ENCODE measurements at regions not wholly inside any gene's neighbourhood (a gene's known extent, or its start where the extent isn't known, plus 50 kb on each side); places are given as distances from the start of the nearest gene placed in this dataset.

GRCh38 chr14:53286301-53286700, 133.2 kb upstream of the DDHD1 start:
- Histone ChIP-seq H3K27me3 (ENCODE audit: insufficient read depth, low read length, poor library complexity) (no peaks in the 10 kb centered on the region), H2BK5ac (ENCODE audit: low read length) (no peak overlapping the region), H3K4me2 (ENCODE audit: low read length) (no peak overlapping the region), H3K4me3 (ENCODE audit: low read length) (no peak overlapping the region), H3K18ac (ENCODE audit: low read length) (no peak overlapping the region), H4K5ac (ENCODE audit: low read length) (no peak overlapping the region), H2AK5ac (ENCODE audit: low read length) (no peak overlapping the region), H3K27ac (ENCODE audit: low read depth, low read length) (no peak overlapping the region), H3K79me2 (ENCODE audit: control insufficient read depth, insufficient read depth, low read length) (no peaks in the 10 kb centered on the region), H3K9ac (ENCODE audit: low read length) (no peak overlapping the region), H3K36me3 (ENCODE audit: control insufficient read depth, insufficient read depth, low read length) (no peaks in the 10 kb centered on the region), H3K23ac (ENCODE audit: low read length) (no peak overlapping the region), H2BK15ac (replicated peaks; ENCODE audit: low read depth) (no peak overlapping the region), H2BK120ac (ENCODE audit: low read depth, low read length) (no peak overlapping the region), H3K4ac (ENCODE audit: low read depth, low read length) (no peak overlapping the region), H3K4me1 (ENCODE audit: control insufficient read depth, low read depth, low read length) (no peaks in the 10 kb centered on the region), H4K8ac (ENCODE audit: low read depth, low read length) (no peak overlapping the region), H3K79me1 (ENCODE audit: low read length) (no peaks in the 10 kb centered on the region), H3K56ac (ENCODE audit: low read length) (no peak overlapping the region)
- no peak for DNase-seq

DNA sequence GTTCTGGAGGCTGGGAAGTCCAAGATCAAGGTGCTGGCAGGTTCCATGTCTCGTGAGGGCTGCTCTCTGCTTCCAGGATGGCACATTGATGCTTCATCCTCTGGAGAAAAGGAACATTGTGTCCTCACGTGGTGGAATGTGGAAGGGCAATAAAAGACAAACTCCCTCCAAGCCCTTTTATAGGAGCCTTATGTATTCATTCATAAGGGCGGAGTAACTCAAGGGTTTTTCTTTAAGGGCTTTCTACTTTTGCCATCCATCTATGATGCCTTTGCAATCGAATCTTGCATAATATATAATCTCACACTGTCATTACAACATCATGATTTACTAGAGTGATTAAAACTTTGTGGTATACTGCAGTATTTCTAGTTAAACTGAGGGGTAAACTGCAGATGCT, 132.7 kb upstream of the DDHD1 start:
- WGBS (ENCODE audit: extremely low coverage, insufficient coverage, low lambda C conversion rate), result no CpG with 5 or more reads among the region's 4 CpGs
- Histone ChIP-seq H3K4me1 (ENCODE audit: control insufficient read depth, low read depth, low read length) (no peaks in the 10 kb centered on the region), H3K4ac (ENCODE audit: low read depth, low read length) (no peak overlapping the region), H3K79me1 (ENCODE audit: low read length) (no peaks in the 10 kb centered on the region), H3K56ac (ENCODE audit: low read length) (no peak overlapping the region), H4K5ac (ENCODE audit: low read length) (no peak overlapping the region), H3K9ac (ENCODE audit: low read length) (no peak overlapping the region), H3K4me2 (ENCODE audit: low read length) (no peak overlapping the region), H3K4me3 (ENCODE audit: low read length) (no peak overlapping the region), H3K27ac (ENCODE audit: low read depth, low read length) (no peak overlapping the region), H2BK15ac (replicated peaks; ENCODE audit: low read depth) (no peak overlapping the region), H3K79me2 (ENCODE audit: control insufficient read depth, insufficient read depth, low read length) (no peaks in the 10 kb centered on the region), H2BK120ac (ENCODE audit: low read depth, low read length) (no peak overlapping the region), H4K8ac (ENCODE audit: low read depth, low read length) (no peak overlapping the region), H2AK5ac (ENCODE audit: low read length) (no peak overlapping the region), H3K36me3 (ENCODE audit: control insufficient read depth, insufficient read depth, low read length) (no peaks in the 10 kb centered on the region), H3K18ac (ENCODE audit: low read length) (no peak overlapping the region), H3K27me3 (ENCODE audit: insufficient read depth, low read length, poor library complexity) (no peaks in the 10 kb centered on the region), H3K23ac (ENCODE audit: low read length) (no peak overlapping the region), H2BK5ac (ENCODE audit: low read length) (no peak overlapping the region)
- no peak for DNase-seq

- H3K36me3 ChIP-seq (ENCODE audit: control insufficient read depth, insufficient read depth, low read length), result no peaks in the 10 kb centered on the region
- H3K4me1 ChIP-seq (ENCODE audit: control insufficient read depth, low read depth, low read length), result no peaks in the 10 kb centered on the region
- no peak overlapping the region for H3K4me3 ChIP-seq (ENCODE audit: low read length)
- H3K4me2 ChIP-seq (ENCODE audit: low read length), result no peak overlapping the region
- no peak overlapping the region for H3K9ac ChIP-seq (ENCODE audit: low read length)
- H2BK5ac ChIP-seq (ENCODE audit: low read length), result no peak overlapping the region
- no peak overlapping the region for H2BK15ac ChIP-seq (replicated peaks; ENCODE audit: low read depth)
- H3K79me2 ChIP-seq (ENCODE audit: control insufficient read depth, insufficient read depth, low read length), result no peaks in the 10 kb centered on the region
- H3K27ac ChIP-seq (ENCODE audit: low read depth, low read length), result no peak overlapping the region
- no peak overlapping the region for H4K8ac ChIP-seq (ENCODE audit: low read depth, low read length)
- no peaks in the 10 kb centered on the region for H3K27me3 ChIP-seq (ENCODE audit: insufficient read depth, low read length, poor library complexity)
- no peak overlapping the region for H3K18ac ChIP-seq (ENCODE audit: low read length)
- no peak overlapping the region for H4K5ac ChIP-seq (ENCODE audit: low read length)
- no peak overlapping the region for H2AK5ac ChIP-seq (ENCODE audit: low read length)
- H3K4ac ChIP-seq (ENCODE audit: low read depth, low read length), result no peak overlapping the region
- no peak overlapping the region for H3K56ac ChIP-seq (ENCODE audit: low read length)
- DNase-seq, result no peak
- no peaks in the 10 kb centered on the region for H3K79me1 ChIP-seq (ENCODE audit: low read length)
- H3K23ac ChIP-seq (ENCODE audit: low read length), result no peak overlapping the region
- no CpG with 5 or more reads among the region's 4 CpGs for WGBS (ENCODE audit: extremely low coverage, insufficient coverage, low lambda C conversion rate)
- H2BK120ac ChIP-seq (ENCODE audit: low read depth, low read length), result no peak overlapping the region
Measured at GRCh38 chr14:53285064-53285463, 131.9 kb upstream of the DDHD1 start.

DNA sequence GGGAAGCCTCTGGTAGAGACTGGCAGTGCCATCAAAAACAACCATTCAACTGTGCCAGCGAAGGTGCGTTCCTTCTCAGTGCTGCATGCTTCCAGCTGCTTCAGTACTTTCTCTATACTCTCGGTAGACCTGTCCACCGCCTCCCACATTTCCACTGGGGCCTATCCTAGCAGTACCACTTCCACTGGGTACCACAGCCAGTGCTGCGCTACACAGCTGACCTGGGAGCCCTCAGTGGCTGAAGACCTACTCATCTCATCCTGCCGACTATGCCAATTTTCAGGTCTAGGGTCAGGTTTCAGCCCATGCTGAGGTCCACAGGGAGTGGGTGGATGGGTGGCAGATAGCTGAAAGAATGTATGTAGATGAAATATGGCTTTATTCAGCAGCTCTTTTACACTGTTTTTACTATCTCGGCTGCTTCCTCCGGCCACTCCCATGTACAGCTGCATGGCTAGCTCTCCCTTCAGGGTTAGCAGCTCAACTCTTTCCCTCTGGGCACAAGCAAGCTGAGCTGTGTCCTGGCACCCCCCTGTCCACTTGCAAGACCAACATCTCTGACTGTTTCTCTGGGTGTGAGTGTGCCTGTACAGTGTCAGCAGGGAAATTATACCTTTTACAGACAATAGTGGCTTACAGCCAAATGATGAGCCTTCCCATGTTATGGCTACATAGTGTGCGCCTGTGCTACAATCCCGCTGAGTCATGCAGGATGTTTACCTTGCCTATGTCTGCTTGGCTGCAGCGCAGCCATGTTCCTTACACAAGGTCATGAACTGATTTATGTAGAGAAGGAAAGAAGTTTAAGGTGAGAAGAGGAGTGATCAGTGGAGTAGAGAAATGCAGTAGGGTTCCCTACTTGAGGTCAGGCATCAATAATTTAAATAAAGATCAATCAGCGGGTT, 125.7 kb upstream of the DDHD1 start:
- H3K4ac ChIP-seq (ENCODE audit: low read depth, low read length), result no peak overlapping the region
- WGBS (ENCODE audit: extremely low coverage, insufficient coverage, low lambda C conversion rate), result no CpG with 5 or more reads among the region's 12 CpGs
- no peak overlapping the region for H2BK15ac ChIP-seq (replicated peaks; ENCODE audit: low read depth)
- H3K27me3 ChIP-seq (ENCODE audit: insufficient read depth, low read length, poor library complexity), result no peaks in the 10 kb centered on the region
- H3K23ac ChIP-seq (ENCODE audit: low read length), result no peak overlapping the region
- H3K79me1 ChIP-seq (ENCODE audit: low read length), result no peaks in the 10 kb centered on the region
- no peaks in the 10 kb centered on the region for H3K79me2 ChIP-seq (ENCODE audit: control insufficient read depth, insufficient read depth, low read length)
- no peak overlapping the region for H3K4me3 ChIP-seq (ENCODE audit: low read length)
- H4K5ac ChIP-seq (ENCODE audit: low read length), result no peak overlapping the region
- peak; percentile 62 for DNase-seq
- no peaks in the 10 kb centered on the region for H3K36me3 ChIP-seq (ENCODE audit: control insufficient read depth, insufficient read depth, low read length)
- no peak overlapping the region for H2AK5ac ChIP-seq (ENCODE audit: low read length)
- no peaks in the 10 kb centered on the region for H3K4me1 ChIP-seq (ENCODE audit: control insufficient read depth, low read depth, low read length)
- no peak overlapping the region for H3K18ac ChIP-seq (ENCODE audit: low read length)
- no peak overlapping the region for H3K56ac ChIP-seq (ENCODE audit: low read length)
- H3K27ac ChIP-seq (ENCODE audit: low read depth, low read length), result no peak overlapping the region
- no peak overlapping the region for H3K9ac ChIP-seq (ENCODE audit: low read length)
- no peak overlapping the region for H4K8ac ChIP-seq (ENCODE audit: low read depth, low read length)
- H3K4me2 ChIP-seq (ENCODE audit: low read length), result no peak overlapping the region
- H2BK5ac ChIP-seq (ENCODE audit: low read length), result no peak overlapping the region
- no peak overlapping the region for H2BK120ac ChIP-seq (ENCODE audit: low read depth, low read length)

GRCh38 chr14:53273671-53274072, 120.5 kb upstream of the DDHD1 start:
- whole genome bisulfite sequencing (ENCODE audit: extremely low coverage, insufficient coverage, low lambda C conversion rate), result no CpG with 5 or more reads among the region's 6 CpGs
- no peak overlapping the region for H3K23ac ChIP-seq (ENCODE audit: low read length)
- H3K4me3 ChIP-seq (ENCODE audit: low read length), result no peak overlapping the region
- H3K79me2 ChIP-seq (ENCODE audit: control insufficient read depth, insufficient read depth, low read length), result no peaks in the 10 kb centered on the region
- H2BK5ac ChIP-seq (ENCODE audit: low read length), result no peak overlapping the region
- H2BK15ac ChIP-seq (replicated peaks; ENCODE audit: low read depth), result no peak overlapping the region
- H3K18ac ChIP-seq (ENCODE audit: low read length), result no peak overlapping the region
- no peaks in the 10 kb centered on the region for H3K79me1 ChIP-seq (ENCODE audit: low read length)
- H3K4me1 ChIP-seq (ENCODE audit: control insufficient read depth, low read depth, low read length), result no peaks in the 10 kb centered on the region
- H3K9ac ChIP-seq (ENCODE audit: low read length), result no peak overlapping the region
- H3K56ac ChIP-seq (ENCODE audit: low read length), result no peak overlapping the region
- no peaks in the 10 kb centered on the region for H3K27me3 ChIP-seq (ENCODE audit: insufficient read depth, low read length, poor library complexity)
- H4K8ac ChIP-seq (ENCODE audit: low read depth, low read length), result no peak overlapping the region
- no peak overlapping the region for H3K4me2 ChIP-seq (ENCODE audit: low read length)
- H4K5ac ChIP-seq (ENCODE audit: low read length), result no peak overlapping the region
- no peak overlapping the region for H2AK5ac ChIP-seq (ENCODE audit: low read length)
- H3K4ac ChIP-seq (ENCODE audit: low read depth, low read length), result no peak overlapping the region
- H2BK120ac ChIP-seq (ENCODE audit: low read depth, low read length), result no peak overlapping the region
- H3K27ac ChIP-seq (ENCODE audit: low read depth, low read length), result no peak overlapping the region
- DNase-seq, result peak; percentile 25
- no peaks in the 10 kb centered on the region for H3K36me3 ChIP-seq (ENCODE audit: control insufficient read depth, insufficient read depth, low read length)

- H3K18ac ChIP-seq (ENCODE audit: low read length), result no peak overlapping the region
Measured at GRCh38 chr14:53265025-53265424, 111.9 kb upstream of the DDHD1 start.

More at GRCh38 chr14:53265025-53265424, 111.9 kb upstream of the DDHD1 start:
- Histone ChIP-seq H2BK5ac (ENCODE audit: low read length) (no peak overlapping the region), H3K4me2 (ENCODE audit: low read length) (no peak overlapping the region), H3K56ac (ENCODE audit: low read length) (no peak overlapping the region), H2AK5ac (ENCODE audit: low read length) (no peak overlapping the region), H3K4me3 (ENCODE audit: low read length) (no peak overlapping the region), H3K79me1 (ENCODE audit: low read length) (no peaks in the 10 kb centered on the region), H3K4me1 (ENCODE audit: control insufficient read depth, low read depth, low read length) (no peaks in the 10 kb centered on the region), H3K27me3 (ENCODE audit: insufficient read depth, low read length, poor library complexity) (no peaks in the 10 kb centered on the region), H3K79me2 (ENCODE audit: control insufficient read depth, insufficient read depth, low read length) (no peaks in the 10 kb centered on the region), H3K36me3 (ENCODE audit: control insufficient read depth, insufficient read depth, low read length) (no peaks in the 10 kb centered on the region), H2BK120ac (ENCODE audit: low read depth, low read length) (no peak overlapping the region), H3K27ac (ENCODE audit: low read depth, low read length) (no peak overlapping the region), H3K23ac (ENCODE audit: low read length) (no peak overlapping the region), H3K9ac (ENCODE audit: low read length) (no peak overlapping the region), H3K4ac (ENCODE audit: low read depth, low read length) (no peak overlapping the region), H2BK15ac (replicated peaks; ENCODE audit: low read depth) (no peak overlapping the region), H4K8ac (ENCODE audit: low read depth, low read length) (no peak overlapping the region), H4K5ac (ENCODE audit: low read length) (no peak overlapping the region)
- peak; percentile 59 for DNase-seq
- 100% methylated on average over 1 of the region's 4 CpGs for WGBS (ENCODE audit: extremely low coverage, insufficient coverage, low lambda C conversion rate)
